GM18909 (cell line): ENCODE measurements at regions not wholly inside any gene's neighbourhood (a gene's known extent, or its start where the extent isn't known, plus 50 kb on each side); places are given as distances from the start of the nearest gene placed in this dataset.

Experiments used
- ATAC-seq: cut with Tn5 transposase; IDR thresholded peaks from one replicate; pipeline ENCODE4 v1.9.1; 2021; ENCODE audit warnings: mild to moderate bottlenecking; ENCODE audit not compliant: unreplicated experiment, poor library complexity

DNA sequence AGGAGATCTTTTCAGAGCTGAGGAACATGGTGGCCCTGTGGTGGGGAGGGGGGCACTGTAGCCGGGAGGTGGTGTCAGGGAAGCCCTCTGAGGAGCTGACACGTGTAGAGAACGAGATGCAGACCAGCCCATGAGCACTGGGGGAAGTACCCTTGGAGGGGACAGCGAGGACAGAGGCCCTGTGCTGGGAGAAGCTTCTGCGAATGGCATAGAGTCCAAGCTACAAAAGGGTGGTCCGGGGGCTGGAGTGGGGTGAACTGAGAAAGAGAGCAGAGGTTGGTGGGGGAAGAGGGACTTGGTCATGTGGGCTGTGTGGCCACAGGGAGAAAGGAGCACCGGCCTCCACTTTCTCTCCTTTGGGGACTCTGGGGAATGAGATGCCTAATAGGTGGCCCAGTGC is 270.8 kb downstream of the CBLN1 start:
- ATAC-seq: no peak

DNA sequence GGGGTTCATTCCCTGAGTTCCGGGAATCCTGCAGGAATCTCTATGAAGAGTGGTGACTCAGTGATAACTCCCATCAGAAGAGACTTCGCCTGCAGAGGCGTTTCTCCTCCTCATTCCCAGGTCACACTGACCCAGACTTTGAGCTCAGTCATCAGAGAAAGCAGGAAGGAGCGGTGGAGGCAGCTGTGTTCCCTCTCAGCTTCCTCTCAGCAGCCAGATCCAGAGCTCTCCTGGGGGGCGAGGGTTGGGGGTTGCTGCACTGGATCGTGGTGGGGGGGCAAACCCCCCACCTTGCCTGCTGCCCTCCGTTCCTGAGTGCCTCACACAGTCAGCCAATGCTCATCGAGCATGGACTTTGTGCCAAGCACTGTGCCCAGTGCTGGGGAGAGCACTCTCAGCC is 271.2 kb downstream of the CBLN1 start:
- no peak for ATAC-seq

DNA sequence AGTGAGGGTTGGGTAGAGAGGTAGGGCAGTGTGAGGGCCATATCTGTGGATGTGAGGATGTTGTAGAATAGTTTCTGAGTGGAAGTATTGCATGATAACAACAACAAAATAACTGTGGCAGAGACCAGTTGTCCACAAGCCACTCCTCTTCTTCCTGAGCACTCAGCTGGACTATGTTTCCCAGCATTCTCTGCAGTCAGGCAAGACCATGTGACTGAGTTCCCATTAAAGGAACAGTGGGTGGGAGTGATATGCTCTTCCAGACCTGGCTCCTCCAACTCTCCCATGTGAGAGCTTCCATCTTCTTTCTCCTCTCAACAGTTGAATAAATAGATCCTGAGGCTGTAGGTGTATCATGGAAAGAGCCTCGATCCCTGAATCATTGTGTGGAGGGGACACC is 272.4 kb downstream of the CBLN1 start:
- no peak for ATAC-seq

DNA sequence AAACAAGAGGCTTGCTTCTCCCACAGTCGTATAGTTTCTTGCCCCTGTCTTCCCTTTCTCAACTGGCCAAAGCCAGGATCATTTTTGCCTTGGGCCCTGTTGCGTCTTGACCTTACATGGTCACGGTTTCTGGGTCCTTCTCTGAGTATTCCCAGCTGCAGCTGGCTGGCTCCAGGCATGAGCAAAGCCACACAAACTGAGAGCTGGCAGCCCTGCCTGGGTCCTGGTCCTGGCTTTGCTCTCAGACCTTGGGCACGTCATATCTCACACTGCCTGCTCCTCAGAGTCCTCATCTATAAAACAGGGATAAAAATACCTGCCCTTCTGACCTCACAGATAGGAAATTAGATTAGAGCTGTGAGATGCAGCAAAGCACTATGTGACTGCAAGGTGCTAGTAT is 277.6 kb downstream of the CBLN1 start:
- ATAC-seq: no peak

DNA sequence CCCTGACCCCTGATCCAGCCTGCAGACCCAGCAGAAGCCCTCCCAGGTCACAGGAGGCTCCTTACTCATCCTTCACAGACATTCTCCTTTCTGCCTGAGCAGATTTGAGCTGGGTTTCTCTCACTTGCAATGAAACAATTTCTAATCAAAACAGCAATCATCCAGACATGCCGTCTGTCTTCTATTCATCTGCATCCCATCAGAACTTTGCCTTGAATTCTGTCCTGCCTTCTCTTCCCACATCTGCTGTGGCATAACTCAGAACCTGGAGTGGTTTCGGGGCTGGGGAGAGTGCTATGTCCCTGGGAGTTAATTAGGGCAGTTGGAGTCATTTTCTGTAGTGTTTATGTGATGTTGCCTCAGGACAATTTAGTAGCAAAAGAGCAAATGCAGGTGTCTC is 278.6 kb downstream of the CBLN1 start:
- ATAC-seq: no peak

DNA sequence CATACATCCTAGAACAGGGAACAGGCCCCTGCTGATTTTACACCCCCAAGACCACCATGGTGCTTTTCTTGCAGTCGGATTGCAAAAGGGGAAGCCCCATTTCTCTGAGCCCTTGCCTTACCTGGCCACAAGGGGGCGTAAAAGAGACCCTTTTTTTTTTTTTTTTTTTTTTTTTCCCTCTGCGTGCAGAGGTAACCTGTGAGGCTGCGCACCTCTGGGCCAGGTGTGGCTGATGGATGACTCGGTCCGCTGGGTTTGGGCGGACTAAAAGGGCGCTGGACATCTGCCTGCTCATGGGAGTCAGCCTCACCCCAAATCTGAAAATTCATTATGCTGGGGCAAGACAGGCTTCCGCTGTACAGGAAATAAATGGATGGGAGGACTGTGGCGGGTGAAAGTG is 281.0 kb downstream of the CBLN1 start:
- no peak for ATAC-seq

DNA sequence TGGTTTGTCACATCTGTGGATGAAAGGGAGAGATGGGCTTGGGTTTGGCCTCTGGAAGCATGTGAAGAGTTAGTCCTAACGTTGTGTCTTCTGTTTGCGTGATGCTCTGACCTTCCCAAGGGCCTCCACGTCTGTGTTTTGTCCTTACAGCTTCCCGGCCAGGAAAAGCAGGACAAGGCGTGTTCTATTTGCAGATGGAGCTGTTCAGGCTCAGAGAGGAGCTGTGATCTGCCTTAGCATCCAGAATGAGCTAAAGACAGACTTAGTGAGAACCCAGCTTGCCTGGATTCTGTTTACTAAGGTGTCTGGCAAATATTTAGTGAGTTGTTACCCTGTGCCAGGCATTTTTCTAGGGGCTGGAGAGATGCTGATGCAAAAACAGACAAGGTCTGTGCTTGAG is 282.1 kb downstream of the CBLN1 start:
- ATAC-seq: no peak

DNA sequence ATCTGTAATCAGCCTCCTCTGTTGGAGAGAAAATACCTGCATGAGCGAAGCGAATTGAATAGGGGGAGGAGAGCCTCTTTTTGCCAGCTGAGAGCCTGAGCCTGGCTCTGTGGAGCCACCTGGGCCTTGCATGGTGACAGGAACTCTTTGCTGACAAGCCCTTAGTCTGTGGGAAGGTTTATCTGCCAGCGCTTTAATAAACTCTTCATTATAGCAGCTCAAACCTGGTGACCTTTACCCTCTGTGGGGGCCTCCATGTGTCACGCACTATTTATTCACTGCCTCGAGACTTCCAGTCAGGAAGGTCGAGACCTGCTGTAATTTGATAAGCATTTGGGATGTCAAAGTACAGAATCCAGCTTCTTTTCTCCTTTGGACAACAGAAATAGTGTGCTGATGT is 282.6 kb downstream of the CBLN1 start:
- ATAC-seq: no peak

DNA sequence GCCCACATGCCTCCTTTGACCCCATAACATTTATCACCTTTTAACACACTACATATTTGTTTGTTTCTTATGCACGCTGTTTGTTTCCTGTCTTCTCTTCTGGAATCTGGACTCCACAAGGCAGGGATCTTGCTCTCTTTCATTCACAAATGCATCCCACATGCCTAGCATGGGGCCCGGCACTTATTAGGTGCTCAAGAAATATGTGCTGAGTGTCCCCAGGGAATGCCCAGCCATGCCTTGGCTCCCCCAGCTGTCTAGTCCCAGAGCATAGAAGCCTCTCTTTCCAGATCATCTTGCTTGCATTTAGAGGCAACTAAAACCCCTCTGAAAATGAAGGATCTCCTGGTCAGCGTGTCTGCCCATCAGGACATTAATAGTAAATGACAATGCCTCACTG is 283.7 kb downstream of the CBLN1 start:
- ATAC-seq: no peak

DNA sequence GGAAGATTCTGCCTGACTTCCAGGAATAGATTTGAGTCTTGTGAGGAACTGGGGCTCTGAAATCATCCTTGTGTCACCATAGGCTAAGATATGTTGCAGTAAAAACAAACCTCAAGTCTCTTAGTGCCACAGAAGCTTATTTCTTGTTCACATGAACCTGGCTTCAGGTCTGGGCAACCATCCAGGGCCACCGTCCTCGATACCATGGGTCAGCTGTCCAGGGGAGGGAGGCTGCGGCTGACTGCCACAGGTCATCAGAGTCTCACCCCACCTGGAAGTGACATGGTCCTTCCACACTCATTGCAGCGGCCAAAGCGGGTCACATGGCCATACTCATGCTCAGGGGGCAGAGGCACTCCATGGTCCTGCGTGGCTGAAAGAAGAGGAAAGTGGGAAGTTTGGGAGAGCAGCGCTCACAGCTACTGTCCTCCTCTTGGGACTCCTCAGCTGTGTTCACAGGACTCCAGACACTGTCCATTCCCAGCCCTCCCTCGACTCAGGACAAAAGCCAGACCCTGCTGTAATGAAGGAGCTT is 284.5 kb downstream of the CBLN1 start:
- no peak for ATAC-seq

DNA sequence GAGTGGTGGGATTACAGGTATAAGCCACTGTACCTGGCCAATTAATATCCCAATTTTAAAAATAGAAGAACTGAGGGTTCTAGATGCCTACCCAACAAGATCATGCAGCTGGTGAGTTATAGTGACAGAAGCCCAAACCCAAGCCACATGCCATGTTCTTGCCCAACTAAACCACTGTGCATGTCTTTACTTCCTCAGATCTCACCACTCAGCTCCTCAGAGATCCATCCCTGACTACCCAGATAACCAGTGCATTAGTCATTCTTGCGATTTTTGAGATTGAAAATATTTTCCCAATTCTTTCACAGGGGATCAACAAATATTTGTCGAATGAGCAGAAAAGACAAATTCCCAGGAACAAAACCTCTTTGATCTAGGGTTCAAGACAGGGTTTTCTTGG is 303.1 kb downstream of the CBLN1 start:
- no peak for ATAC-seq

DNA sequence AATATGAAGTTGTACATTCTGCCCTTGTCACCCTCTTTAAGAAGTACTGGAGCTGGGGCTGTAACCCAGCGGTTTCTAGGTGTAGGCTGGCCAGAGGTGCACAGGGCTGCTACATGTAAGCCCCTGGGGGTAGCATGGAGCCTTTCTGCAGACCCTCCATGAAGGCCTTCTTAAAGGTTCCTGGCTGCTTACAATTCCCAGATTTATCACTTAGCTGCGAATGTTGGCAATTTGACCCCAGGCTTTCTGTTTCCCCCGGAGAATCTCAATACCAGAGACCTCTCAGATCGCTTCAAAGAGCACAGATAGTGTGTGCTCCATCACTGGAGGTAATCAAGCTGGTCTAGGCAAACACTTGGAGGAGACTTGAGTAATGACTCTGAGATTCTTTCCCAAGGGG is 309.4 kb downstream of the CBLN1 start:
- no peak for ATAC-seq

DNA sequence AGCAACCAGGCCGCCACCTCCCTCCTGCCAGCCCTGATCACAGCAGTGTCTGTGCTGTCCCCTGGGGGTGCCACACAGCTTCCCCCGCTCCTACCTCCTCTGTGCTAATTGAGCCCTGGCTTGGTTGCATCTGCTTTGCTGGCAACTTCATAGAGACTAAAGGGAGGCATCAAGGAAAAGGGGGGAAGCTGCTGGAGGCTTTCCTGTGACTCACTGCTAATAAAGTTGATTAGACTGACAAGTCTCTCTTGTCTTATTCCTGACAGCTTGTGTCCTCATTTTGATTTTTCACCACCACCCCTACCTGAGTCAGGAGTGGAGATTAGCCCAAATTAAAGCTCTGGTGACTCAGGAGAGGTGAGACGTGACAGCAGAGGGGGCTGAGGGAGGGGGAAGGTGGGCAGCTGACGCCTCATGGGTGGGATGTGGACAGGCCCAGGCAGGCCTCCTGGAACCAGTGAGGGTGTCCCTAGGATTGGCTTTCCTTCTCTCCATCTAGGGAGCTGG is 310.0 kb downstream of the CBLN1 start:
- ATAC-seq: no peak

DNA sequence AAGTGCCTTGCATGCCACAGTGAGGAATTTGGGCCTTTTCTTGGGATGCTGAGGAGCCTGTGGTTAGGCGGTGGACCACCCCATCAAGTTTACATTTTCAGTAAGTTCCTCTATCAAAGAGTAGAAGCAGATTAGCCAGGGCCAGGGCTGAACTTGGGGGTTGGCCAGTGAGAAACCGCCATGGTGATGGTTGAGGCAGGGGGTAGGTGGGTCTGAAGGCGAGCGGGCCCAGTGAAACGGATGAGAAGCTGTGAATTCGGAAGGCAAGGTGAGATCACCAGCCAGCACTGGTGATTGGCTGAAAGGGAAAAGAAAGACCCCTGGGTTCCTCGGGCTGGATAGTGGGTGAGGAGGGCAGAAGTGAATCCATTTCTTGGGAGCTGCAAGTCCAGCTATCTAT is 311.4 kb downstream of the CBLN1 start:
- ATAC-seq: no peak

DNA sequence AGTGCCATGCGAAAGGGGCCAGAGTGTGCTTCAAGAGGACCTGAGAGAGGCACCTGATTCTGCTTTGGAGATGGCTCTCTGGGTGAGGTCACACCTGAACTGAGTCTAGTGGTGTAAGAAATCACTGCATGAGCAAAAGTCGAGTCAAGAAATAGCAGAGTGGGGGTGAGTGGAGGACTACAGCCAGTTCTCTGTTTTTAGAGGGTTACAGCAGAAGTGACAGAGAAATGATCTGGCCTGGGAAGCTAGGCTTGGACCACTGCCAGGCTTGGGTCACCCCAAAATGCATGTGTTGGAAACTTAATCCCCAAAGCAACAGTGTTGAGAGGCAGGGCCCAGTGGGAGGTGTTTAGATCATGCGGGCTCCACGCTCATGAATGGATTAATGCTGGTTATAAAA is 312.0 kb downstream of the CBLN1 start:
- ATAC-seq: no peak

DNA sequence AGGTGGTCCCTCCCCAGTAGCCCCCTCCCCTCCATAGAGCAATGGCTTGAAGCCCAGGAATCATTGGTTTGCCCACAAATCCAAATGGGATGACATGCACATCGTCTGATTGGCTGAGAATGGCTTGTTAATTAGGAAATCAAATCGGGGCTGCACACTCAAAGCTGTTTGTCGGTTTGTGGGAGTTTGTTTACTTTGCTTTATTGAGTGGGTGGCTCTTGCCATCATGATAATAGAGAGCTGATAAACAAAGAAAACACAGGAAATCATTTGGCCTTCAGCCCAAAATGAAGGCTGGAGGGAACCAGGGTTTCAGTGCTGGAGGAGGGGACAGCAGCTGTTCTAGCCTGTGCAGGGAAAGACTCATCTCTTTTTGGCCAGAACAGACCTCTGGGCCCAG is 316.3 kb downstream of the CBLN1 start:
- ATAC-seq: no peak

DNA sequence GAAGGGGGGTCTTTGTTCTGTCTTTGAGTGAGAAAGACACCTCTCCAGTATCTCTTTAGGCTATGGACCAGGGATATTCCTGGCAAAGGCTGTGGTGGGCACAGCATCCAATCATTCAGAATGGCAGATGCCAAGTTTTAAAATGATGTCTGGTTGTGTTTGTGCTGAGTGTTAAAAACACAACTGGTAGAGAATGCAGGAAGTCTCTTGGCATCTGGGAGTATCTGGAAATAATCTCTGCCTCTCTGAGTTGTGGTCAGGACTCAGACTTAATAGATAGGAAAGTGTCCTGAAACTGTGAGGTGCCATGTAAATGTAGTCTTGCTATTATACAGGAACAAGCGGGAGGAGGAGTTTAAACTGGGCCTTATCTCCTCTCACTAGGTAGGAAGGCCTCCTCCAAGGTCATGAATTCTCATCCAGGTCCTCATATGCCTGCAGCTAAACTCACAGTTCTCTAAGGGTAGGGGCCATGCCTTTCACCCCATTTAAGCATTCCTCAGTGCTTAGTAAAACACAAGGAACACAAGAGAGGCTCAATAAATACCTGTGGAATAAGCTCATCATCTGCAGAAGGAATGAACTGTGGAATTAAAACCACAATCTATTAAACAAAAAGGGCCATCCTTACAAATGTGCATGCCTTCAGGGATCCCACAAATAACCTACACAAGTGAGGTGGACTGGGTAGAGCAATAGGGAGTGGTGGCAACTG is 317.6 kb downstream of the CBLN1 start:
- no peak for ATAC-seq

DNA sequence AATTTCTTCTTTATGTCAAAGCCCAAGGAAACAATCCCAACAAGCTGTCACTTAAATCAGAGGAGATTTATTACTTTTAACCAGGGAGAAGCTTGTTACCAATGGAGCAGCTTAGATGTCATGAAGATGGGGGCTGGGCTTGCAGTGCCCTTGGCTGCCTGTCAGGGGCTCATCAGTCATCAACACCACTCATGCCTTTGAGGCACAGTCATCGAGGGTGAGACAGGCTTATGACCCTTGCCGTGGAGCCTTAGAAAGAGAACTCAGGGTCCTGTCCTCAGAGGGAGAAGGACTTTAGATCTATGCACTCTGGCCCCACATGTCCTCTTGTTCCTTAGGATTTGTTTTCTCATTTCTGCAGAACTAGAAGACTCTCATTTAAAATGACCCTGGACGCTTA is 318.3 kb downstream of the CBLN1 start:
- no peak for ATAC-seq

DNA sequence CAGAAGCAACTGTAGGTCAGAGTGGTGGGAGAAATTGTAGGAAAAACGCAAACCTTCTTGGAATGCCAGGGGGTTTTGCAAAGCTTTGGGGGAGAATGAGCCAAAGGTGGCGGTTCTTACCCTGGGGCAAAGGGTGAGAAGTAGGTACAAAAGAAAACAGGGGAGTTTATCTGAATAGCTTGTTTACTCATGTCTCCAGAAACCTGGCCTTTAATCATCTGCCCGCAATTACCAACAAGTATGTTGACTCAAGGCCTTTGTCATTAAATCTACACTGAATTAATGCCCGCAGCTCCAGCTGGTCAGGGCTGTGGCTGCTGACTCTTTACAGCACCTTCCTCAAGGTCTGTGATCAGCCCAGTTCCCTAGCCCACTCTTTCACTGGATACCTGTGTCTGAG is 320.1 kb downstream of the CBLN1 start:
- ATAC-seq: no peak

DNA sequence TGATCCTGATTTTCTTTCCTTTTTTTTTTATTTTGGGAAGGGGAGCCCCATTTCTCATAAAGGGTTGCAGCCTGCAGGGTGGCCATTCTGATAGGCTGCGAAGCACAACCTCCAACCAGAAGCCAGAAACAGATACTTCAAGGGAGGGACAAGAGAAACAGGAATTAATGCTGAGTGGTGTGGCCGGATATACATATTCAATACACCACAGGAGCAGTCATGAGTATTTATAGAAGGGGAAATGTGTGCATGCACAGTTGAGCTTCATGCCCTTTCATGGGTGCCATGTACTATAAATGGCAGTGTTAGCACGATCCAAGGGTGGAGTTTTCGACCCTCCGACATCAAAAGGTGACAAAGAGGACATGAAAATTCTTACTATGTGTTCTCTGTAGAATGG is 320.8 kb downstream of the CBLN1 start:
- no peak for ATAC-seq

DNA sequence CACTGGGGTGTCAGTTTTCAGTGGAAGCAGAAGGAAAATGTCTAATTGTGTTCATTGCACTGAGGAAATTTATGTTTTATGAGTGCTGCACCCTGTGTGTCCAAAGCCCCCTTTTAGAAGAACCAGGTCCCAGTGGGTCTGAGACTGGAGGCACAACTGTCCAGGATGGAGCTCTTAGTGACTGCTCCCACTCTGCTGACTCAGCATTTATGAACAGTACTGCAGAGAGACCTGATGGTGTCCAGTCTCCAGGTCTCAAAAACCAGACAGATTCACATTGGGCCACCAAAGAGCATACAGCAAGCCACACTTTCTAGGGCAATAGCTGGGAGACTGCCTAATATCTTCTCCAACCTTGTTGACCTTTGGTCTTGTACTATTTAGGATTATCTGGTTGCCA is 321.9 kb downstream of the CBLN1 start:
- ATAC-seq: no peak

DNA sequence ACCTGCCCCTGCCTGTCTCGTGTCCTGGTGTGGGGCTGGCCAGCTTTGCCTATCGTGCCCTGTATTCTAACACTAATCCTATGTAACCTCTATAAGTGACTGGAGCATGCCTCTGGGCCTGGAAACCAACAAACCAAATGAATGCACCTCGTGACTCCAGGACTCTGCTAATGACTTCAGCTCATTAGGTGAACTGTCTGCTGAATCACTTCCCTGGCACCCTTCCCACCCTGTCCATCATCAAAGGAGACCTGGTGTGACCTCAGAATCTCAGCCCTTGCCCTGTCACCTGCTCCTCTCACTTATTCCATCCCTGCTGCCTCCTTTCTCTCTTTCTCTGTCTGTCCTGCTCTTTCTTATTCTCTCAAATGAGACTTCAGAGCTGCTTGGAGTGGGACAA is 322.4 kb downstream of the CBLN1 start:
- ATAC-seq: no peak
